IPS-20b (cell line): ENCODE measurements at regions not wholly inside any gene's neighbourhood (a gene's known extent, or its start where the extent isn't known, plus 50 kb on each side); places are given as distances from the start of the nearest gene placed in this dataset.
"Not testable (repeated sequence)": the region's sequence is repeated elsewhere in the genome, so short reads cannot be mapped to it uniquely, and the experiment has no call there.

ENCODE experiments used
- H3K27ac ChIP-seq: one replicate; pipeline ENCODE4 v1.5.1; 2013; ENCODE audit warnings: low read length
- H3K27me3 ChIP-seq: 2 replicates; pipeline ENCODE4 v1.6.1; 2013; ENCODE audit warnings: mild to moderate bottlenecking, low read length, inconsistent platforms; ENCODE audit not compliant: insufficient read depth
- H3K36me3 ChIP-seq: 2 replicates; pipeline ENCODE4 v1.6.1; 2013; ENCODE audit warnings: low read depth, mild to moderate bottlenecking, inconsistent platforms, low read length, moderate library complexity; ENCODE audit not compliant: insufficient read depth
- H3K4me1 ChIP-seq: 2 replicates; pipeline ENCODE4 v1.6.1; 2013; ENCODE audit warnings: mild to moderate bottlenecking, control low read depth, inconsistent platforms, low read length, moderate library complexity; ENCODE audit not compliant: insufficient read depth
- H3K4me3 ChIP-seq: 2 replicates; pipeline ENCODE4 v1.5.1; 2013; ENCODE audit warnings: mild to moderate bottlenecking, low read length, inconsistent platforms
- H3K9ac ChIP-seq: 2 replicates; pipeline ENCODE4 v1.6.1; 2013; ENCODE audit warnings: low read depth, mild to moderate bottlenecking, inconsistent platforms, low read length, moderate library complexity
- H3K9me3 ChIP-seq: 2 replicates; pipeline ENCODE4 v1.6.1; 2013; ENCODE audit warnings: mild to moderate bottlenecking, low read depth, low read length, inconsistent platforms; ENCODE audit not compliant: insufficient read depth

- not testable (repeated sequence) for H3K4me1 ChIP-seq, H3K9me3 ChIP-seq, H3K4me3 ChIP-seq, H3K9ac ChIP-seq, H3K36me3 ChIP-seq, H3K27ac ChIP-seq, H3K27me3 ChIP-seq
These were observed 68.1 kb downstream of the GOLGA6L6 start for GRCh38 chr15:20473465-20473864.

GRCh38 chr15:20472983-20473382 is 68.6 kb downstream of the GOLGA6L6 start:
- not testable (repeated sequence) for H3K4me3 ChIP-seq, H3K9me3 ChIP-seq, H3K9ac ChIP-seq, H3K27me3 ChIP-seq, H3K27ac ChIP-seq, H3K4me1 ChIP-seq, H3K36me3 ChIP-seq

- not testable (repeated sequence) for H3K27ac ChIP-seq, H3K4me1 ChIP-seq, H3K9ac ChIP-seq, H3K9me3 ChIP-seq, H3K36me3 ChIP-seq, H3K4me3 ChIP-seq, H3K27me3 ChIP-seq
These were observed 70.8 kb downstream of the GOLGA6L6 start for GRCh38 chr15:20470810-20471209.

GRCh38 chr15:20441138-20441537 is 100.5 kb downstream of the GOLGA6L6 start:
- not testable (repeated sequence) for H3K4me1 ChIP-seq, H3K27me3 ChIP-seq, H3K36me3 ChIP-seq, H3K27ac ChIP-seq, H3K9me3 ChIP-seq, H3K9ac ChIP-seq, H3K4me3 ChIP-seq

- H3K4me1 ChIP-seq, H3K36me3 ChIP-seq, H3K9me3 ChIP-seq, H3K9ac ChIP-seq, H3K27me3 ChIP-seq, H3K27ac ChIP-seq, H3K4me3 ChIP-seq: not testable (repeated sequence)
These were observed 101.2 kb downstream of the GOLGA6L6 start for GRCh38 chr15:20440390-20440789.

GRCh38 chr15:20439111-20439510 is 102.5 kb downstream of the GOLGA6L6 start:
- not testable (repeated sequence) for H3K27ac ChIP-seq, H3K9me3 ChIP-seq, H3K4me3 ChIP-seq, H3K4me1 ChIP-seq, H3K36me3 ChIP-seq, H3K27me3 ChIP-seq, H3K9ac ChIP-seq

- not testable (repeated sequence) for H3K4me3 ChIP-seq, H3K9ac ChIP-seq, H3K9me3 ChIP-seq, H3K36me3 ChIP-seq, H3K27ac ChIP-seq, H3K27me3 ChIP-seq, H3K4me1 ChIP-seq
These were observed 103.3 kb downstream of the GOLGA6L6 start for GRCh38 chr15:20438255-20438654.

- not testable (repeated sequence) for H3K36me3 ChIP-seq, H3K4me1 ChIP-seq, H3K27me3 ChIP-seq, H3K9ac ChIP-seq, H3K4me3 ChIP-seq, H3K9me3 ChIP-seq, H3K27ac ChIP-seq
These were observed 108.1 kb downstream of the GOLGA6L6 start for GRCh38 chr15:20433468-20433867.

- H3K36me3 ChIP-seq, H3K9ac ChIP-seq, H3K4me3 ChIP-seq, H3K27me3 ChIP-seq, H3K27ac ChIP-seq, H3K9me3 ChIP-seq, H3K4me1 ChIP-seq: not testable (repeated sequence)
These were observed 111.1 kb downstream of the GOLGA6L6 start for GRCh38 chr15:20430495-20430894.

GRCh38 chr15:20420710-20421109 is 120.9 kb downstream of the GOLGA6L6 start:
- H3K27me3 ChIP-seq, H3K4me1 ChIP-seq, H3K27ac ChIP-seq: not testable (repeated sequence)

GRCh38 chr15:20416618-20417017 is 125.0 kb downstream of the GOLGA6L6 start:
- H3K36me3 ChIP-seq, H3K9ac ChIP-seq, H3K4me3 ChIP-seq, H3K27ac ChIP-seq, H3K4me1 ChIP-seq, H3K27me3 ChIP-seq: not testable (repeated sequence)
- H3K9me3 ChIP-seq, result peaks cover 52% of the 10 kb centered on the region

More at GRCh38 chr15:20420710-20421109, 120.9 kb downstream of the GOLGA6L6 start:
- H3K9me3 ChIP-seq, result peaks cover 61% of the 10 kb centered on the region
- H3K4me3 ChIP-seq, H3K9ac ChIP-seq, H3K36me3 ChIP-seq: not testable (repeated sequence)

- peaks cover 59% of the 10 kb centered on the region for H3K9me3 ChIP-seq
- H3K4me1 ChIP-seq, H3K36me3 ChIP-seq: not testable (repeated sequence)
These were observed 131.9 kb downstream of the GOLGA6L6 start for GRCh38 chr15:20409667-20410198.

GRCh38 chr15:20409247-20409646 is 132.4 kb downstream of the GOLGA6L6 start:
- no peak overlapping the region for H3K9ac ChIP-seq
- H3K27me3 ChIP-seq, result no peaks in the 10 kb centered on the region
- no peak overlapping the region for H3K27ac ChIP-seq
- H3K9me3 ChIP-seq, result peaks cover 62% of the 10 kb centered on the region
- H3K4me3 ChIP-seq, result no peak overlapping the region
- H3K36me3 ChIP-seq, result no peaks in the 10 kb centered on the region
- no peaks in the 10 kb centered on the region for H3K4me1 ChIP-seq

More at GRCh38 chr15:20409667-20410198, 131.9 kb downstream of the GOLGA6L6 start:
- not testable (repeated sequence) for H3K27me3 ChIP-seq, H3K4me3 ChIP-seq, H3K27ac ChIP-seq, H3K9ac ChIP-seq
